H1 (cell line): ENCODE measurements at regions not wholly inside any gene's neighbourhood (a gene's known extent, or its start where the extent isn't known, plus 50 kb on each side); places are given as distances from the start of the nearest gene placed in this dataset.

Source experiments
- CTCF ChIA-PET: fragments of 300-600 bp; sonication (Branson Sonifier 250); formaldehyde crosslinking; loops from one replicate; lab custom pipeline; 2021; ENCODE audit not compliant: partially characterized antibody; lab: Charles Lee
- POLR2A ChIA-PET: fragments of 300-600 bp; sonication (Branson Sonifier 250); formaldehyde crosslinking; loops from one replicate; lab custom pipeline; 2021; ENCODE audit warnings: inconsistent platforms; ENCODE audit not compliant: partially characterized antibody; lab: Charles Lee
- DNase-seq, 2 experiments: peaks; one replicate each; pipeline versions ENCODE4 v3.0.0 to v3.0.0-alpha.2; 2010 to 2022; ENCODE audit warnings: low spot score in 2 of 2, low read depth in 1 of 2, mixed read lengths in 1 of 2
- FAIRE-seq: peaks from 2 replicates; lab custom pipeline; 2011; peaks lifted over from hg19 to GRCh38; lab: Jason Lieb, UNC
- H2AFZ ChIP-seq: 2 replicates; pipeline ENCODE4 v1.8.1; 2012; ENCODE audit warnings: low read length, inconsistent platforms
- H2AK5ac ChIP-seq: 2 replicates; pipeline ENCODE4 v1.6.1; 2013; ENCODE audit warnings: low read depth, low read length
- H2BK120ac ChIP-seq: replicated peaks from 2 replicates; pipeline ENCODE3; 2013; ENCODE audit warnings: low read depth, low read length, inconsistent platforms
- H2BK12ac ChIP-seq: 2 replicates; pipeline ENCODE4 v1.6.1; 2013; ENCODE audit warnings: low read depth, low read length
- H2BK15ac ChIP-seq: 2 replicates; pipeline ENCODE4 v1.6.1; 2013; ENCODE audit warnings: low read length
- H2BK20ac ChIP-seq: 2 replicates; pipeline ENCODE4 v1.6.1; 2013; ENCODE audit warnings: low read length
- H2BK5ac ChIP-seq: 2 replicates; pipeline ENCODE4 v1.6.1; 2013; ENCODE audit warnings: low read depth, low read length
- H3K14ac ChIP-seq: 2 replicates; pipeline ENCODE4 v1.6.1; 2013; ENCODE audit warnings: inconsistent platforms; ENCODE audit not compliant: insufficient read length
- H3K18ac ChIP-seq: 2 replicates; pipeline ENCODE4 v1.6.1; 2013; ENCODE audit warnings: low read length; ENCODE audit errors: extremely low read depth
- H3K23ac ChIP-seq: 2 replicates; pipeline ENCODE4 v1.6.1; 2013; ENCODE audit warnings: inconsistent platforms; ENCODE audit not compliant: insufficient read length
- H3K23me2 ChIP-seq: 2 replicates; pipeline ENCODE4 v1.6.1; 2013; ENCODE audit warnings: low read depth, low read length
- H3K27ac ChIP-seq: 2 replicates; pipeline ENCODE4 v1.6.1; 2011; ENCODE audit warnings: low read depth, low read length, inconsistent platforms
- H3K27me3 ChIP-seq, 4 experiments: replicated peaks in 1 of 4; 1 replicate in 1 of 4; 2 replicates in 3 of 4; pipeline versions ENCODE4 v1.6.1 to v1.8.1; 2011 to 2013; ENCODE audit warnings: low read length in 3 of 4, mild to moderate bottlenecking in 3 of 4, inconsistent platforms in 2 of 4, mixed read lengths in 2 of 4, moderate library complexity in 1 of 4; ENCODE audit not compliant: control insufficient read depth in 3 of 4, insufficient read depth in 3 of 4; ENCODE audit errors: extremely low read depth in 1 of 4
- H3K36me3 ChIP-seq, 4 experiments: 2 replicates each; pipeline versions ENCODE4 v1.6.1 to v1.8.1; 2011 to 2013; ENCODE audit warnings: mild to moderate bottlenecking in 4 of 4, low read length in 3 of 4, moderate library complexity in 2 of 4, control low read depth in 1 of 4, inconsistent platforms in 1 of 4; ENCODE audit not compliant: insufficient read depth in 4 of 4, control insufficient read depth in 2 of 4
- H3K4ac ChIP-seq: replicated peaks from 2 replicates; pipeline ENCODE3; 2013; ENCODE audit warnings: low read length, low read depth, mixed read lengths, inconsistent platforms; ENCODE audit not compliant: insufficient read length
- H3K4me1 ChIP-seq, 4 experiments: replicated peaks in 1 of 4; 1 replicate in 1 of 4; 2 replicates in 3 of 4; pipeline versions ENCODE4 v1.6.1 to v1.8.1; 2011 to 2013; ENCODE audit warnings: low read length in 3 of 4, inconsistent platforms in 2 of 4, mixed read lengths in 1 of 4; ENCODE audit not compliant: insufficient read depth in 4 of 4, control insufficient read depth in 3 of 4
- H3K4me2 ChIP-seq, 2 experiments: 2 replicates each; pipeline versions ENCODE4 v1.6.1 to v1.8.1; 2011 to 2013; ENCODE audit warnings: low read depth in 2 of 2, low read length in 2 of 2, control low read depth in 1 of 2, inconsistent platforms in 1 of 2, mild to moderate bottlenecking in 1 of 2; ENCODE audit not compliant: insufficient read depth in 1 of 2
- H3K4me3 ChIP-seq, 4 experiments: fragments of 200-600, 300-600 bp in 1 of 4; sonication (generic), shearing (Covaris generic), sonication (Bioruptor Twin) in 1 of 4; 2 replicates each; pipeline versions ENCODE4 v1.5.1 to v1.8.1; 2011 to 2016; ENCODE audit warnings: low read length in 4 of 4, low read depth in 3 of 4, control low read depth in 2 of 4, inconsistent platforms in 2 of 4, mild to moderate bottlenecking in 2 of 4, mixed read lengths in 1 of 4, moderate library complexity in 1 of 4; ENCODE audit not compliant: insufficient read depth in 2 of 4; ENCODE audit errors: extremely low read depth in 1 of 4
- H3K56ac ChIP-seq: replicated peaks from 2 replicates; pipeline ENCODE3; 2013; ENCODE audit warnings: low read depth, mild to moderate bottlenecking, mixed read lengths, low read length, inconsistent platforms; ENCODE audit not compliant: insufficient read length
- H3K79me1 ChIP-seq: 2 replicates; pipeline ENCODE4 v1.6.1; 2013; ENCODE audit warnings: low read depth, low read length, control low read depth
- H3K79me2 ChIP-seq, 2 experiments: 2 replicates each; pipeline versions ENCODE4 v1.6.1 to v1.8.1; 2012 to 2013; ENCODE audit warnings: low read length in 2 of 2, mild to moderate bottlenecking in 2 of 2, inconsistent platforms in 1 of 2; ENCODE audit not compliant: insufficient read depth in 2 of 2, control insufficient read depth in 1 of 2
- H3K9ac ChIP-seq, 4 experiments: replicated peaks in 1 of 4; 1 replicate in 1 of 4; 2 replicates in 3 of 4; pipeline versions ENCODE4 v1.6.1 to v1.8.1; 2011 to 2013; ENCODE audit warnings: low read depth in 3 of 4, low read length in 3 of 4, control low read depth in 2 of 4, mild to moderate bottlenecking in 2 of 4, moderate library complexity in 2 of 4, inconsistent platforms in 1 of 4; ENCODE audit errors: extremely low read depth in 1 of 4
- H3K9me3 ChIP-seq, 2 experiments: 2 replicates each; pipeline versions ENCODE4 v1.6.1 to v1.8.1; 2012 to 2013; ENCODE audit warnings: mild to moderate bottlenecking in 2 of 2, moderate library complexity in 2 of 2, control low read depth in 1 of 2, inconsistent platforms in 1 of 2, low read depth in 1 of 2, low read length in 1 of 2, mixed read lengths in 1 of 2; ENCODE audit not compliant: insufficient read depth in 2 of 2
- H4K20me1 ChIP-seq, 2 experiments: replicated peaks in 1 of 2; 2 replicates each; pipeline versions ENCODE3 to v1.8.1; 2011 to 2013; ENCODE audit warnings: inconsistent platforms in 2 of 2, low read length in 2 of 2, mild to moderate bottlenecking in 1 of 2; ENCODE audit not compliant: insufficient read depth in 2 of 2, control insufficient read depth in 1 of 2
- H4K5ac ChIP-seq: 2 replicates; pipeline ENCODE4 v1.6.1; 2013; ENCODE audit warnings: low read length, low read depth, mixed read lengths, inconsistent platforms; ENCODE audit not compliant: insufficient read length
- H4K8ac ChIP-seq: 2 replicates; pipeline ENCODE4 v1.8.0; 2013; ENCODE audit warnings: mild to moderate bottlenecking, moderate library complexity, low read length, inconsistent platforms; ENCODE audit not compliant: insufficient read depth; ENCODE audit errors: extremely low read depth
- H4K91ac ChIP-seq: replicated peaks from 2 replicates; pipeline ENCODE3; 2013; ENCODE audit warnings: low read length, mixed read lengths, inconsistent platforms; ENCODE audit not compliant: insufficient read length
- CBX8 ChIP-seq: fragments of 300-800, 300-1000 bp; sonication (generic); IDR thresholded peaks from 2 replicates; pipeline ENCODE4 v1.7.1; 2016; ENCODE audit warnings: low read depth, low read length, borderline replicate concordance
- CHD1 ChIP-seq: IDR thresholded peaks from 2 replicates; pipeline ENCODE4 v1.6.1; 2012; ENCODE audit warnings: low read depth, low read length, improper control_type of control experiment
- CREB1 ChIP-seq: IDR thresholded peaks from 2 replicates; pipeline ENCODE4 v1.6.1; 2012; ENCODE audit warnings: inconsistent platforms
- GTF2F1 ChIP-seq: IDR thresholded peaks from 2 replicates; pipeline ENCODE4 v1.6.1; 2012; ENCODE audit warnings: low read depth, low read length, improper control_type of control experiment, borderline replicate concordance
- HDAC2 ChIP-seq, 2 experiments: fragments of 300-600 bp in 1 of 2; sonication (generic) in 1 of 2; IDR thresholded peaks; 2 replicates each; pipeline ENCODE4 v1.6.1; 2011 to 2012; ENCODE audit warnings: low read depth in 2 of 2, low read length in 2 of 2, mild to moderate bottlenecking in 2 of 2, moderate library complexity in 2 of 2, borderline replicate concordance in 1 of 2, inconsistent platforms in 1 of 2
- POLR2A ChIP-seq, 2 experiments: IDR thresholded peaks; 1 replicate in 1 of 2; 2 replicates in 1 of 2; pipeline ENCODE4 v1.6.1; 2011; ENCODE audit warnings: low read depth in 2 of 2, low read length in 2 of 2, mild to moderate bottlenecking in 2 of 2; ENCODE audit errors: control extremely low read depth in 1 of 2
- RAD21 ChIP-seq, 2 experiments: IDR thresholded peaks in 1 of 2; conservative IDR thresholded peaks in 1 of 2; 2 replicates each; pipeline ENCODE4 v1.6.1; 2011; ENCODE audit warnings: low read depth in 2 of 2, low read length in 2 of 2, improper control_type of control experiment in 1 of 2, inconsistent platforms in 1 of 2, mild to moderate bottlenecking in 1 of 2, moderate library complexity in 1 of 2
- RFX5 ChIP-seq: IDR thresholded peaks from 2 replicates; pipeline ENCODE4 v1.6.1; 2011; ENCODE audit warnings: low read depth, low read length, improper control_type of control experiment, borderline replicate concordance
- SAP30 ChIP-seq: fragments of 300-600 bp; sonication (generic); IDR thresholded peaks from 2 replicates; pipeline ENCODE4 v1.7.1; 2012; ENCODE audit warnings: low read length, moderate library complexity, mild to moderate bottlenecking, inconsistent platforms; ENCODE audit not compliant: insufficient read depth, insufficient replicate concordance
- TAF1 ChIP-seq: IDR thresholded peaks from 2 replicates; pipeline ENCODE4 v1.6.1; 2011; ENCODE audit warnings: mild to moderate bottlenecking, low read depth, low read length
- TAF7 ChIP-seq: optimal IDR thresholded peaks from 2 replicates; pipeline ENCODE3; 2011; ENCODE audit warnings: low read depth, mild to moderate bottlenecking, inconsistent platforms, low read length, moderate library complexity, borderline replicate concordance
- TBP ChIP-seq: IDR thresholded peaks from 2 replicates; pipeline ENCODE4 v1.6.1; 2011; ENCODE audit warnings: low read depth, low read length, improper control_type of control experiment
- ZNF274 ChIP-seq: IDR thresholded peaks from 2 replicates; pipeline ENCODE4 v1.7.0; 2012; ENCODE audit warnings: low read length, borderline replicate concordance; ENCODE audit errors: extremely low read depth
- WGBS, 2 experiments: shearing (Covaris generic) in 1 of 2; methylation state at CpG; one replicate each; pipeline versions ENCODE4 v1.1.6 to v1.1.7; 2013 to 2015; ENCODE audit warnings: low lambda C conversion rate in 2 of 2, mixed read lengths in 2 of 2, inconsistent platforms in 1 of 2, low coverage in 1 of 2, missing lambda C conversion rate in 1 of 2; ENCODE audit not compliant: insufficient replicate concordance in 2 of 2, insufficient coverage in 1 of 2, insufficient read length in 1 of 2; ENCODE audit errors: extremely low coverage in 1 of 2, missing lambda C conversion rate in 1 of 2; 5-methylcytosine and 5-hydroxymethylcytosine counted together
- TF ChIP-seq, protein P1 (sequence below): IDR thresholded peaks from 2 replicates; pipeline ENCODE4 v1.6.1; 2012; ENCODE audit warnings: inconsistent platforms

DNA sequence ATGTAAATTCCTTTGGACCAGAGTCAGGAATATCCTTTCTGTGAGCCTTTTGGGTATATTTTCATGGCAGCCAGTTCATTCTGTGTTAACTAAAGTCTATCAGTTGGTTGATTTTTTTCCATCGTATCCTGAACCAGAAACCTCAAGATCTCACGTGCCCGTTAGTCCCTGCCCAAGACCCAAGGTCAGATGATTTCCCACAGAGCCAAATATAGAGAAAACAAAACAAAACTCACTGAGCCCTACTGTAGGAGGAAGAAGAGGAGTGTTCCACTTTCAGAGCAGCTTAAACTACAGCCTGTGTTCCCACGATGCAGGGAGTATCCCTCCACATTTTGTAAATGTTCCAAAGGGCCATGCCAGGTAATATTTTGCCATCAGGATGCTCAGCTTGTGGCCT is 96.0 kb upstream of the ADO start:
- Histone ChIP-seq H3K14ac (no peak overlapping the region), H4K5ac (no peak overlapping the region), H2AK5ac (no peak overlapping the region), H3K4me3 (no peak overlapping the region), H2BK12ac (no peak overlapping the region), H3K27me3 (no peaks in the 10 kb centered on the region), H3K23me2 (no peaks in the 10 kb centered on the region), H3K79me2 (no peaks in the 10 kb centered on the region), H3K4ac (no peak overlapping the region), H3K4me2 (no peak overlapping the region), H3K27ac (no peak overlapping the region), H3K79me1 (no peaks in the 10 kb centered on the region), H4K20me1 (no peaks in the 10 kb centered on the region), H3K56ac (no peak overlapping the region), H2BK120ac (no peak overlapping the region), H3K9me3 (no peaks in the 10 kb centered on the region), H3K36me3 (no peaks in the 10 kb centered on the region), H2BK5ac (no peak overlapping the region), H2AFZ (0 out of 2 replicates have a peak overlapping the region, but pooled peaks have one; percentile 31), H2BK15ac (no peak overlapping the region), H4K8ac (no peak overlapping the region), H3K18ac (no peak overlapping the region), H3K23ac (no peak overlapping the region), H3K9ac (no peak overlapping the region), H3K4me1 (no peaks in the 10 kb centered on the region), H4K91ac (no peak overlapping the region), H2BK20ac (no peak overlapping the region)
- WGBS, 2 experiments = 90% methylated on average over 4 of the region's 4 CpGs; no CpG with 5 or more reads in 1 of the 2 experiments
- FAIRE-seq (no peak), DNase-seq (no peak)
- ChIA-PET POLR2A (no interaction called here), CTCF (no interaction called here)
- TF ChIP-seq TAF1 = no peak
- no peak for TF ChIP-seq ZNF274
- no peak for TF ChIP-seq SAP30
- TF ChIP-seq HDAC2 (IDR thresholded peaks at IDR 0.05; ENCODE audit: borderline replicate concordance in 1 of 2, low read depth in 2 of 2, low read length in 2 of 2) = no peak
- no peak for TF ChIP-seq RAD21 (IDR thresholded peaks at IDR 0.05 in 1 of 2, conservative IDR thresholded peaks at IDR 0.05 in 1 of 2; ENCODE audit: low read depth in 2 of 2, low read length in 2 of 2)
- TF ChIP-seq RFX5 = no peak
- TF ChIP-seq CBX8 = no peak
- no peak for TF ChIP-seq CREB1
- TF ChIP-seq CHD1 = no peak
- TF ChIP-seq TAF7 = no peak
- TF ChIP-seq, protein P1, sequence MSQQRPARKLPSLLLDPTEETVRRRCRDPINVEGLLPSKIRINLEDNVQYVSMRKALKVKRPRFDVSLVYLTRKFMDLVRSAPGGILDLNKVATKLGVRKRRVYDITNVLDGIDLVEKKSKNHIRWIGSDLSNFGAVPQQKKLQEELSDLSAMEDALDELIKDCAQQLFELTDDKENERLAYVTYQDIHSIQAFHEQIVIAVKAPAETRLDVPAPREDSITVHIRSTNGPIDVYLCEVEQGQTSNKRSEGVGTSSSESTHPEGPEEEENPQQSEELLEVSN = no peak
- no peak for TF ChIP-seq TBP
- no peak for TF ChIP-seq POLR2A (IDR thresholded peaks at IDR 0.05; ENCODE audit: control extremely low read depth in 1 of 2, low read depth in 2 of 2, low read length in 2 of 2)
- no peak for TF ChIP-seq GTF2F1
